ENCODE measurements at regions not wholly inside any gene's neighbourhood (a gene's known extent, or its start where the extent isn't known, plus 50 kb on each side); places are given as distances from the start of the nearest gene placed in this dataset.
"Not testable (repeated sequence)": the region's sequence is repeated elsewhere in the genome, so short reads cannot be mapped to it uniquely, and the experiment has no call there.

DNA sequence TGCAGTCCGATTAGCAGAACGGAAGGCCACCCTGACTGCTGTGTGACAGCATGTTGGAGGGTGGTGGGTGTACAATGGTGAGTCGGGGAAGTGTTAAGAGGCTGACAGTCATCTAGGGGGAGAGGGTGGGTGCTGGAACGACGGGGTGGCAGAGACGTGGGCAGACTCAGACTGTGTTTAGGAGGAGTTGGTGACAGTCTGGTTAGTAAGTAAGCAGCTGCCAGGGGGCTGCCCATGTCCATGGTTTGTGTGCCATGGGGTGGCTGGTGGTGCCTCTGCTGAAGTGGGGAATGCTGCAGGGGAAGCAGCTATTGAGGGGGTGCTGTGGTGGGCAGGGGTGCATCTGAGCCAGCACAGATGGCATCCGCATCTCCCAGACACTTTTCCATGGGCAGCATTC lies 51.3 kb upstream of the BOD1 start:
- no peak for DNase-seq

DNA sequence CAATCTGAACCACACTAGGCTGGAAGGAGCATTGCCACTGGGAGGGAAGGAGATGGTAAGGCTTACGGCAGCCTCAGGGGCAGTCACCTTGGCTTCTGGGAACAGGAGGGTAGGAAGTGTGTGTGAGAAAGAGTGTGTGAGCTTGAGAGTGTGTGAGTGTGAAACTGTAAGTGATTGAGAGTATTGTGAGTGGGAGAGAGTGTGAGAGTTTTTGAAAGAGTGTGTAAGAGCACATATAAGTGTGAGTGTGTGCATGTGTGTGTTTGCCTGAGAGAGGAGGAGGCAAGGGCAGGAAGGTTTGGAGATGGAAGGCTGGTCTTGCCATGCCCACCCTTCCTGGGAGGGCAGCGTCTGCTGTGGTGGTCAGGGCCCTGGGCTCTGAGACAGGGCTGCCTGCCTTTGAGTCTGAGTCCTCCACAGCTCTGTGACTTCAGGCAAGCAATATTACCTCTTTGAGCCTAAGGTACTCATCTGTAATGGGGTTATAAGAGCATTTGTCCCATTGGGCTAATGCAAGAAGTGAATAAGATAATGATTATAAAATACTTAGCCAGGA lies 51.9 kb upstream of the BOD1 start:
- no peak for DNase-seq

DNA sequence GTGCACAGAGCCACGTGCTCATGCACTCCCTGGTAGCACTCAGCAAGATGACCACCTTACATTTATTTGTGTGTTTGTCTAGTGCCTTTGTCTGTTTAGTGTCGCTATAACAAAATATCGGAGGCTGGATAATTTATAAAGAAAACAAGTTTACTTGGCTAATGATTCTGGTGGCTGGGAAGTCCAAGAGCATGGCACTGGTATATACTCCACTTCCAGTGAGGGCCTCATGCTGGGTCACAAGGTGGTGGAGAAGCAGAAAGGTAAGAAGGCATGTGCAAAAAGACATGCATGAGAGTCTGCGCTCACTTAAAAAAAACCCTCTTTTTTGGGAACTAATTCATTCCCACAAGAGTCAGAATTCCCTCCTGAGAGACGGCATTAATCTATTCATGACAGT lies 52.5 kb upstream of the BOD1 start:
- no peak for DNase-seq

DNA sequence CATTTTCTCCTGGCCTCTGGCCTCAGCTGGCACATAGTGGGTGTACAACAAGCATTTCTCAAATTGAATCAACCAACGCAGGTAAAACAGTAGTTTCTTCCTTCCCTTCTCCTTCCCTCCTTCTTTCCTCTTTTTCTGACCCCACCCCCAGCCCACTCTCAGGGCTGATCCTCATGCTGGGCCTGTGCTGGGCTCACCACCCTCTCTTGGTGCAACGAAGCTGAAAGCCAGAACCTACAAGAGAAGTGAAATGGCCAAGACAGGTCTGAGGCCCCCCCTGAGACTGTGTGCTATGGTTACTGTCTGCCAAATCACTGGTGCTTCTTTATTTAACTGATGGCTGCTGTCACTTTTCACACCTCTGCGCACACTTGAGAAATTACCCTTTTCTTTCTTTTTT lies 53.0 kb upstream of the BOD1 start:
- DNase-seq, result no peak

DNA sequence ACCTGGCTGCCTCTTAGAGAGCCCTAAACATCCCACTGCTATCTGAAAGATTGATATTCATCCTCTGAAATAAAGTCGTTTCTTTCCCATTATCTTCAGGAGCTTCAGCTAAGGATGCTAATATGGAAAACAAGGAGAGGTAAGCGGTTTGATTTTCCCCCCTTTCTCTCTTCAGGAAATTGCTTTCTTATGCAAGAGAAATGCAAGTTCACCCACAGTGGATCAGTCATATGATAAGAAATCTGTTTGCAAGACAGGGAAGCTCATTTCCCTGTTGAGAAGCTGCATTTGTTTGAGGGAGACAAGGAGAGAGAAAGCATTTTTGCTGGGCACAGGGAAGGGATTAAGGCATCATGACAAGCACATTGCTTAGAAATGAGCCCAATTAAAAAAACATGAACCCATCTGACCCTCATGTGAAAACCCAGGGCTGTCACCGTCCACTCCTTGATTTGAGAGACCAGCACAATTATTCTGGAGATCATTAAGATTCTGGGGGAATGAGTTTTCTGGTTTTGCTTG lies 53.7 kb upstream of the BOD1 start:
- DNase-seq, result no peak

DNA sequence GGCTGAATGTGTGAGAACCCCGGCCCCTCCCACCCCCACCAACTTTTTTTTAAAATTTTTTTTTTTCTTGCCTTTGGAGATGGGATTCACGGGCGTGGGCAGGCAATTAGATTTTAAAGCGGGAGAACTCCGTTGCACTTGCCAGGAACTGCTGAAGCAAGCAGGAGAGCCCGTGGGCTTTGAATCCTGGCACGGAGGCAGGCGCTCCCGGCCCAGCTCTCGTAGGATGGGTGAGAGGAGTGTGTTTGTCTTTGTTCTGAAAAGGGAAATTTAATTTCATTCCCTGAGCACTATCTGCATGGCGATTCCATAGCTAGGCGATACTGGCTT lies 54.3 kb upstream of the BOD1 start:
- no peak for DNase-seq

DNA sequence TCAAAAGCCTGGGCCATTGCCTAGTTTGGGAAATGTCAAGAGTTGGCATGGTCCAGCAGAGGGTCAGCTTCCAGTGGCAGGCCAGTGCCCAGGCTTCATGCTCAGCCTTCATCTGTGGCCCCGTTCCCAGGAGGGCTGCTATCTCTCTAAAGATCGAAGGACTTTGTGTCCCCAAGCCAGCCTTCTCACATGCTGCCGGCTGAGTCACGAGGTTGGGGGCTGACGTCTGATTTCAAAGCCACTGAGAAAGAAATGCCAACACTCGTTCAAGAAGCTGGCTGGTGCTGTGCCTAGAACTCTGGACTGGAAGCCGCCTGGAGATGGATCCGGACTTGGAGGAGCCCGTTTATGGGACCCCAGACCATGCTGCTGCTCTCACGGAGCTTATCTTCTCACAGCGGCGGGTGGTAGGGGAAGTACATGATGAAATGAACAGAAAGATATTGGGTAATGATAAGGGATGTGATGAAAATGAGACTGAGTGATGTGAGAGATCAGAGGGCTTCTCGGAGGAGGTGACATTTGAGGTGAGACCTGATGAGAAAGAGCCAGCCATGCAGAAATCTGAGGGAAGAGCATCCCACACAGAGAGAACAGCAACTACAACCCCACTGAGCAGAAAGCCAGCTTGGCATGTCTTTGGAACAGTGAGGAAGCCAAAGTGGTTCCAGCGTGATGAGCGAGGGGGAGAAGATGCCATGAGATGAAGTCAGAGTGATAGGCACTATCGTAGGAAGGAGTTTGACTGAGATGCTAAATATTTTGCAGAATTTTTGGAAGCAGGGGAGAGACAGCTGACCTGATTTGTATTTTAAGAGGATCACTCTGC lies 54.9 kb upstream of the BOD1 start:
- no peak for DNase-seq

DNA sequence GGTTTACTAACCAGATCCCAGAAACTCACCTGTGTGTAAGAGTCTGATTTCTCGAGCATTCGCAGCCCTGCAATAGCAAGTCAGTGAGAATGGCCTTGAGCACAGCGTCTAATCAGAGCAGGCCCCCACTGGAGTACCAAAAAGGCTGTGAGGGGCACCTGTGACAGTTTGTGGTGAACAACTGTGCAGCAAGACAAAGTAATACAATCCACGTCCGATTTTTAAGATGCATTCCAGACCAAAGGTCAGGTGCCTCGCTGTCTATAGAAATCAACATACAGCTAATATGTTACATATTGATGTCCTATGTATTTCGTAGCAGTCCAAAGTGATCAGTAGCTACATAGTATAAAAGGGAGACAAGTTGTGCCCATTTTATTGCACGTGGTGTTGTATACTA lies 55.7 kb upstream of the BOD1 start:
- DNase-seq, result no peak

DNA sequence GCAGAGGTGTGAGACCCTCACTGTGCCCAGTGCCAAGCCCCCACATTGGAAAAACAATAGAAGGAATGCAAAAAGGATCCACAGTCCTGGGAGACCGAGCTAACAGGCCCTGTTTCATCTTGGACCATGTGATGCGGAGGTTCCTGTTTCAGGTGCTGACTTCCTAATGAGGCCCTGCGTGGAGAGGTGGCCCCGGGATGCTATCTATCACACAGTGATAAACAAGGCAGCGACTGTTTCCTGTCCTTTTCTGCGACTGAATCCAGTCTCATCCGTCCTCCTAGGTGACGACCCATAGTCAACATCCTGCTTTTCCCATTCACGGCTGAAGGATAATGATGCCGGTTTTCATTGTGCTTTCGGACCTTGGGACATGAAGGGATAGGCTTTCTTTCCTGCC lies 56.4 kb upstream of the BOD1 start:
- DNase-seq, result no peak

DNA sequence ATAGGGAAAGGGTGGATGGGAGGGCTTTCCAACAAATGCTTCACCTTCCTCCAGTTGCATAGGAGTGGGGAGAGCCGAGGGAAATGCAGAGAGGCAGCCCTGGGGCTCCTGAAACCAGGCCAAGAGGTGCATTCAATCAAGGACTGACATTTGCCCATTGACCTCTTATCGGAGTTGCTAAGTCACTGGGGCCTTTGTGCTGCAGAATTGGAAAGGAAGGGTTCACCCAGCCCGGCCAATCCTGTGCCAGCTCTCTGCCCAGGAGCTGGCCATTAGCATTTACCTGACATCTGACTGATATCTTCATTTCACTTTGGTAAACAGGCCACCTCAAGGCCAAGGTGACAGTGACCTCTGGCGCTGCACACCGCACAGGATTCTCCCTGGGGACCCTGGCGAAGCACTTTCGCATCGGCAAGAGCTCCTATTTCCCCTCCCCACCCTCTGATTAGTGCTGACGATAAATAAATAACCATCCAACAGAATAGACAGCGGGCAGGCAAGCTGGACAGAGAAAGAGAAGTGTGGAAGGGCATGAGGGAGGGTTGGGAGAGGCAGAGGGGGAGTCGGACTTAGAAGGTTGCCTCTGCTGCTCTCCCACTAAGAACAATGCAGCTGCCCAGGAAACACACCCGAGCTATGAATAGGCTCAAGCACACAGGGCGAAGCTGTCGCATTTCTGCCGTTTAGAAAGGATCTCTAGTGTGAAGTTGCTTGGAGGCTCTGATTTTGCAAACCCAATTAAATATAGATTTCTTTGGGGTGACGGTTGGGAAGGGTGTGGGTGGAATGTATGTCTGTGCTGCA lies 57.0 kb upstream of the BOD1 start:
- no peak for DNase-seq

DNA sequence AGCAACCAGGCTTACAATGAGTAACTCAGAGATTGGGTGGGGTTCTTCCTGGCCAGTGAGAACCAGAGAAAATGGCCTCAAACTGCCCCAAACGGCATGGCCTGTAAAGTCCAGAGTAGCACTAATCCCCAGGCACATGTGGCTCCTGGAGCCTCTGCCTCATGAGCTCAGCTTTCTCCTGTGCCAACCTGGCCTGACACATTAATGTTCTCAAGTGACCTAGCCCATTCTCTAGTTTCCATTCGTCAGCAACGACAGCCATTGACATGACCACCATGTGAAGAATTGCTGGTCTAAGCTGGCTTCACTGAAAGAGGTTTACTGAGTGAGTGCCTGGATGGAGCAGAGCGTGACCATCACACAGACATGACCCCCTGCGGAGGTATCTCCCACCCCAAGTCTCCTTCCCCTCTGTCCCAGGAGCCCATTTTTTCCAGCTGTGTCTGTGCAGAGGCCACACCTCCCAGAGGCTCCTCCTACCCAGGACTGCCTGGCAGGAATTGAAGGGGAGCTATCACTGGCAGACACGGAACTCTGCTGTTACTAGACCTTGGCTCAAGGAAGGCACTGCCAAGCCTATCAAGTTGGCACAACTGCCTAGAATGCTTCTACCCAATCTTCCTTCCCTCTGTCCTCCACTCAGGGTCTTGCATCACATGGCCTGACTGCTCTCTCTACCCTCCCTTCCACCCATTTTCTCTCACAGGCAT lies 59.0 kb upstream of the BOD1 start:
- DNase-seq, result no peak

DNA sequence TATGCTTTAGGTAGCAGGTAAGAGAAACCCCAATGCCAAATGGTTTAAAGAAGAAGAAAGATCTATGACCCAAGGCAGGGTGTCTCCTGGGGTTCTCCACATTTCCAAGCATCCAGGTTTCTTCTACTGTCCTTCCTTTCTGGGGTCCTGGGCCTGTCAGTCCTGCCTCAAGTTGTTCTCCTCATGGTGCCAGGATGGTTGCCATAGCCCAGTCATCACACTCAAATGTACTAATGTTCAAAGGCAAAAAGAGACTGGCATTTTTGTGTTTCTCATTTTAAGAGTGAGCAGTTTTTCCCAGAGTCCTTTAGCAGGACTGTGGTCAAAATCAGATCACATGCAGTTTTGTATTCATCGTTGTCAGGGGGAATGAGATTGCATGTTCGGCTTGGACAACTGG lies 59.9 kb upstream of the BOD1 start:
- DNase-seq, result no peak

DNA sequence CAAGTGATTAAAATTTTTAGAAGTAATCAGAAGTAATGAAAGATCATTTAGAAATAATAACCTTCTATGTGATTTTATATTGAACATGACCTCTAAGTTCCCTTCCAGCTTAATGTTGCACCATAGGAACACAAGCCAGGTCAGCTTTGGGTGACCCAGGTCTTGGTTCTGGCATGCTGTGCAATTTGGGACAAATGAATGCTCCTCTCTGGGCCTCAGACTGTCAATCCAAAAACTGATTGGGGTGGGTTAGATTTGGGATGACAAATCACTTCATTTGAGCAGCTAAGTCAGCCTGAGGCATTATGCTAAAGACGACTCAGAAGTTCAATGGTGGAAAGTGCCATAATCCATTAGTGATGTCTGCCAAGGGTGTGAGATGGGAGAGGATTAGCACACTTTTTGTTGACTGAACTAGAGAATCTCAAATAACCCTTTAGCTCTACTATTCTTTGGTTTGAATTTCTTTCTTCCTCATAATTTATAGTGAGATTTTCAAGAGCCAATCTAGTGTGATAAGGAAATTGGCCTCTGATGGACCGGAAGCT lies 60.7 kb upstream of the BOD1 start:
- DNase-seq, result no peak

DNA sequence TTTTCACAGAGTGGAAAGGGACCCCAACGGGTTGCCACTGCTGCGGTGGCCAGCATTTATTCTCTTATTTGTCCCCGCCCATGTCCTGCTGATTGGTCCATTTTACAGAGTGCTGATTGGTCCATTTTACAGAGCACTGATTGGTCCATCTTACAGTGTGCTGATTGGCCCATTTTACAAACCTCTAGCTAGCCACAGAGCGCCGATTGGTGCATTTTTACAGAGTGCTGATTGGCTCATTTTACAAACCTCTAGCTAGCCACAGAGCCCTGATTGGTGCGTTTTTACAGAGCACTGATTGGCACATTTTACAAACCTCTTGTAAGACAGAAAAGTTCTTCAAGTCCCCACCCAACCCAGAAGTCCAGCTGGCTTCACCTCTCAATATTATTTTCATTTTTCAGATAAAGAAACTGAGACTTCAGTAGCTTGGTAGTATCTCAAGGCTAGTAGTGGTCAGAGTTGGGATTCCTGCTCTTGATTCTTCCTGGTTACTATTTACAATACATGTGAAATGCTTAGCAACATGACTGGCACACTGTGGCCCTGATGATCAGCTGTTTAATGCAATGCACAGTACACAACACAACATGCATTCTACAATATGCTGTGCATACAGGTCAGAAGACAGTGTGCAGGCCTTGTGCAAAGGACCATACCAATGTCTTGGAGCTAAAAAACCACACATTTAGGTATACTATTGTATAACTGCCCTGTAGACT lies 63.6 kb upstream of the BOD1 start:
- DNase-seq, result no peak

DNA sequence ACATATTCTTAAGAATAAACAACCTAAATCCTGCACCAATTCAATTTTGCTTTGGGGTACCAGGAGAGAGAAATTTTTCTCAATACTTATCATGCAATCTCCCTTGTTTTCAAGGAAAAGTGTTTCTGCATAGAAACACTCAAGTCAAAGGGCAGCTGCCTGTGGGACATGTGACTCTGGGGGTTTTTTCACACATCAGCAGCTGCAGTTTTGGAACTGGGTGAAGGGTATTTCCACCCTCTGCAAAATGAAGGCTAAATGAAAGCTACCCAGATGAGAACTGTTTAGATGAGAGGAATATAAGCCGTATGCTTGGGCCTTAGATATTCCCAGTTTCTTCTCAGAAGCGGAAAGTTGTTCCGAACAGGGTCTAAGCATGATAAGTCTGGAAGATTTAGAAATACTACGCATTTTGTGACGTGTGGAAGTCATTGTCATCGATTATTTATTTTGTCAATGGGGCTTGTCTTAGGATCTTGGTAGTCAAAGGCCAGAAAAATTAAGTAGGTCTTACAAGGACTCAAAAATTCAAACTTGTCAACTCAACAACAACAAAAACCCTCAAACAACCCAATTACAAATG lies 64.3 kb upstream of the BOD1 start:
- DNase-seq, result no peak

DNA sequence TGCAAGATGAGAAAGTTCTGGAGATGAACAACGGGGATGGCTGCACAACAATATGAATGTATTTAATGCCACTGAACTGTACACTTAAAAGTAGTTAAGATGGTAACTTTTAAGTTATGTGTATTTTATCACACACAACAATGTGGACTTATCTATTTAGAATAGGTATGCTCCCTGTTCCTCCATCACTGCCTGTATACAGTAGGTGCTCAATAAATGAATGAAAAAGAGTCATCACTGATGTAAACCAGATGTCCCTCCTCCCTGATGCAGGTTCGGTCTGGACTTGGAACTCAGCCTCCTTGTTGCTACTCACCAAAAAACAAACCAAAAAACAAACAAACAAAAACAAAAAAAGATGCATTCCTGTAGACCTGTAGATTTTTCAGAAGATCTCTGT lies 65.9 kb upstream of the BOD1 start:
- DNase-seq, result no peak

DNA sequence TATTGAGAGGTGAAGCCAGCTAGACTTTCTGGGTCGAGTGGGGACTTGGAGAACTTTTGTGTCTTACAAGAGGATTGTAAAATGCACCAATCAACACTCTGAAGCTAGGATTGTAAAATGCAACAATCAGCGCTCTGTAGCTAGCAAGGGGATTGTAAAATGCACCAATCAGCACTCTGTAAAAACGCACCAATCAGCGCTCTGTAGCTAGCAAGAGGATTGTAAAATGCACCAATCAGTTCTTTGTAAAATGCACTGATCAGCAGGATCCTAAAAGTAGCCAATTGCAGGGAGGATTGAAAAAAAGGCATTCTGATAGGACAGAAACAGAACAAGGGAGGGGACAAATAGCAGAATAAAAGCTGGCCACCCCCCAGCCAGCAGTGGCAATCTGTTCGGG lies 68.1 kb upstream of the BOD1 start:
- not testable (repeated sequence) for DNase-seq

DNA sequence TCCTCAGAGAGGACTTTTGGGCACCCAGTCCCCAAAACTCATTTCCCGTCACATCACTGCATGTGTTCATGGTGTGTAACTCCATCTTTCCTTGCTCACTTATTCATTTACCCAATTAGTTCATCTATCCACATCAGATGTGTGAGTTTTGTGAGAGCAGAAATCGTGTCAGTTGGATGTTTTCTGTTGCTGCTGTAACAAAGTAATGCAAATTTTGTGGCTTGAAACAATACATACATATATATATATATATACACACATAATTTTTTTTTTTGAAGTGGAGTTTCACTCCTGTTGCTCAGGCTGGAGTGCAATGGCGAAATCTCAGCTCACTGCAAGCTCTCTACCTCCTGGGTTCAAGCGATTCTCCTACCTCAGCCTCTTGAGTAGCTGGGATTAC lies 70.5 kb upstream of the BOD1 start:
- DNase-seq, result no peak

DNA sequence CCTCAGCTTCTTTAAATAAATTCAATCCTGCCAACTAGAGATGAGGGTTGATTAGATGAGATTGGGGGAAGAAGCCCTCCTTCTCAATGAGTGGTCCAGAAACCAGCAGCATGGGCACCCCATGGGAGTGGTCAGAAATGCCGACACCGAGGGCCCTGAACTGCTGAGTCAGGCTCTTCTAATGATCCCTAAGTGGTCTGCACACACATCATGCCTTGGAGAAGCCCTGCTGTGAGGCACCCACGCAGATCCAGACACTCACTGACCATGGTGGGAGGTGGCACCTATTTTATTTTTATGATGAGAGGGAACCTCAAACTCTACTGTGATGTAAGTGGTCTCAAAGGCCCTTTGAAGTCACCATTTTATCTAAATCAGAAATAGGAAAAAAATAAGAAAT lies 72.3 kb upstream of the BOD1 start:
- DNase-seq, result no peak

DNA sequence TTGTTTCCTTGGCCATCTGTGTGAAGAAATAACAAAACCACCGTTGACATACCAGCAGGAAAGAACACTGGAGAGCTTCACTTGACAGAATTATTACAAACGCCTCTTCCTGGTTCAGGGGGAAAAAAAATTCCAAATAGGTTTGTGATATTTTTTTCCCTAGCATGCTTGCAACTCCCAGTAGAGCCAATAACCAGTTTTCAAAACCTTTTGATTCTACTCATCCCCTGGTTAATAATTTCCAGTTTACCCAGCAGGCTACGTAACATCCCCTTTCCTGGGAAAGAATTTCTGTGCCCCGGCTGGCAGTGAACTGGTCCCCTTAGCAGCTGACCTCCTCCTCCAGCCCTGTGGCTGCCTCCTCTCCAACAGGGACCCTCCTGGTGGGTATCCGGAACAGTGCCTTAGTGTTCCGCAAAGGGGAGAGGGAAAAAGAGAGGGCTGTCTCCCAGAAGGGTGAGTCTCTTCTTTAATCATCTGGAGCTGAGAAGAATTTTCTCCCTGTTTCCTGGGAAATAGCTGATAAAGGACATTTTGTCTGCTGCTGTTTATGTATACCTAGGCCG lies 72.8 kb upstream of the BOD1 start:
- DNase-seq, result no peak

DNA sequence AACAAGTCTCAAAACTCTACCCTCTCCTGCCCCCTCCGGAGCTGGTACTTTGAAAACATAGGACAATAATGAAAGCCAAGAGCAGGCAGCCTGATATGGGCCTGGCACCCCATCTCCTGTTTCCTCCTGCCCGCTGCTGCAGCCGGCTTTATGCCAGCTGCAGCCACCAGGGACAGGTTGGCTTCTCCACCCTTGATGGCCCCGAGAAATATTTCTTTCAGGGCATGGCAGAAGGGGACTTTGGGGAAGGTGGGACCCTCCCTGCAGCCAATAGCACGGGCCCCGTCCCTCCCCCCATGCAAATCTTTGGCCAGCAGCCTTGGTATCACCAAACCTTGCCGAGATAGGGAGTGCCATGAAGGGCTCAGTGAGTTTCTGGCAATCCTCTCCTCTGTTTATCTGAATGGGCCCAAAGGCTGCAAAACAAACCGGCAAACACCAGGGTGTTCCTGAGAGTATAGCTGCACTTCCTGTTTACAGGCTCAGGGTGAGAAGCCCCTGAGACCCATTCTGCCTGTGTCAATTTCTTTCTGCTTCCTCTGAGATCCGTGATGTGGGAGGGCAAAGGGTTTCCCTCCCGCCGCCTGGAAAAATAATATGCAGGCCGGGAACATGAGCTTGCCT lies 73.4 kb upstream of the BOD1 start:
- no peak for DNase-seq
